Right cardiac atrium (tissue), 5 donors: ENCODE measurements at regions not wholly inside any gene's neighbourhood (a gene's known extent, or its start where the extent isn't known, plus 50 kb on each side); places are given as distances from the start of the nearest gene placed in this dataset.
A peak's percentile ranks its signal among the peaks of the same experiment; 100 is the strongest.

ENCODE experiments used
- ATAC-seq, 2 donors: fragments of 200-7000 bp; cut with Tn5 transposase; one replicate each; pipeline versions ENCODE4 v1.8.0 to v1.9.1; 2020; ENCODE audit warnings: moderate library complexity in 2 of 2, mild to moderate bottlenecking in 1 of 2
- DNase-seq, 3 donors: peaks; one replicate each; pipeline ENCODE4 v3.0.0-alpha.2; 2020
- H3K27ac ChIP-seq: one replicate; pipeline ENCODE4 v1.5.1; 2013; ENCODE audit warnings: mild to moderate bottlenecking, low read length, control low read depth, moderate library complexity
- H3K27me3 ChIP-seq: one replicate; pipeline ENCODE4 v1.6.1; 2013; ENCODE audit not compliant: control insufficient read depth, insufficient read depth
- H3K4me1 ChIP-seq: one replicate; pipeline ENCODE4 v1.6.1; 2013; ENCODE audit warnings: low read length; ENCODE audit not compliant: control insufficient read depth, insufficient read depth
- H3K4me3 ChIP-seq: one replicate; pipeline ENCODE4 v1.5.1; 2013; ENCODE audit warnings: low read length, control low read depth
- H3K9me3 ChIP-seq: one replicate; pipeline ENCODE4 v1.6.1; 2013; ENCODE audit warnings: low read length; ENCODE audit not compliant: control insufficient read depth
- WGBS: extraction: QIAGEN DNeasy Blood & Tissue Kit; methylation state at CpG from one replicate; pipeline ENCODE4 v1.1.7; 2013; 5-methylcytosine and 5-hydroxymethylcytosine counted together
- intact Hi-C, 4 donors: fragments of 100-400 bp; cut with DNase I; formaldehyde crosslinking; loops; one replicate each; pipeline versions ENCODE4 v1.11.0 to v1.14.0; 2022 to 2023
- donor health status: healthy with polysubstance abuse.
- donor health status: DM: no; HTN: yes; CAD: no.
- donor health status: DM: no; HTN: no; CAD: no.
- donor health status: DM: no; HTN: yes; CAD: no; lungs with severe emphysema.
- donor health status: DM: yes; HTN: yes; CAD: no.

GRCh38 chr9:31142456-31142855 lies 1242.0 kb upstream of the ACO1 start:
- Histone ChIP-seq H3K4me1 (no peaks in the 10 kb centered on the region), H3K27ac (no peak overlapping the region), H3K9me3 (no peaks in the 10 kb centered on the region), H3K27me3 (no peaks in the 10 kb centered on the region), H3K4me3 (no peak overlapping the region)
- ATAC-seq, result no peak
- 70% methylated on average over 3 of the region's 3 CpGs for WGBS
- intact Hi-C loops, result loop anchor here in 1 of 4 donors (10.0 kb wide), 1 partner anchor 62 kb away; no protein-coding TSS in a partner anchor
- DNase-seq, result no peak

GRCh38 chr9:31144614-31145013 lies 1239.8 kb upstream of the ACO1 start:
- H3K27ac ChIP-seq, result no peak overlapping the region
- ATAC-seq, result no peak
- H3K27me3 ChIP-seq, result no peaks in the 10 kb centered on the region
- WGBS, result 84% methylated on average over 3 of the region's 3 CpGs
- DNase-seq, result no peak
- intact Hi-C loops, result loop anchor here in 1 of 4 donors (10.0 kb wide), 1 partner anchor 60 kb away; no protein-coding TSS in a partner anchor
- H3K4me1 ChIP-seq, result no peaks in the 10 kb centered on the region
- H3K4me3 ChIP-seq, result no peak overlapping the region
- H3K9me3 ChIP-seq, result no peaks in the 10 kb centered on the region

- H3K4me1 ChIP-seq, result no peaks in the 10 kb centered on the region
- DNase-seq, result no peak
- H3K27ac ChIP-seq, result no peak overlapping the region
- H3K4me3 ChIP-seq, result no peak overlapping the region
- intact Hi-C loops, result loop anchor here in 1 of 4 donors (10.0 kb wide), 1 partner anchor 58 kb away; no protein-coding TSS in a partner anchor
- no peak for ATAC-seq
- 77% methylated on average over 3 of the region's 3 CpGs for WGBS
- H3K9me3 ChIP-seq, result no peaks in the 10 kb centered on the region
- no peaks in the 10 kb centered on the region for H3K27me3 ChIP-seq
Measured at GRCh38 chr9:31146485-31147166, 1237.8 kb upstream of the ACO1 start.

- Histone ChIP-seq H3K4me1 (no peaks in the 10 kb centered on the region), H3K9me3 (no peaks in the 10 kb centered on the region), H3K27me3 (no peaks in the 10 kb centered on the region), H3K4me3 (no peak overlapping the region), H3K27ac (no peak overlapping the region)
- WGBS, result 55% methylated on average over 2 of the region's 2 CpGs
- no peak for DNase-seq
- ATAC-seq, result no peak
- intact Hi-C loops, result no loop called here
Measured at GRCh38 chr9:31153250-31153840, 1231.1 kb upstream of the ACO1 start.

DNA sequence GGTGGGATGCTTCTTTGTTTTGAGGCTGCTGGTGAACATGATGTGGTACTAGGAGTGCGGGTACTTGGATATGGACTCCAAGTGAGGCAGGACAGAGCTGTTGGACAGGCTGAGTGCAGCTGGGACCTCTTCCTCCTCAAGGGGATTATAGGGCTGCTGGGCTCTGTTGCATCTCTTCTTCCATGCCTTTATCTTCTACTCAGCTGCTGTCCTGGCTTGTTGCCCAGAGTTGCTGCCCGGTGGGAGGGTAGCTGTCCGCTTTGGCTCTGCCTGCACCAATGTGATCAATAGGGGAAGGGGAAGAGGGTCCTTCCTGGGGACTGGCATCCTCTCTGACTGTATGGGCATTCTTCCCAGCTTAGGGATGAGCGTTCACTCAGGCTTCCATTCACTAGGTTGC lies 1217.9 kb upstream of the ACO1 start:
- ATAC-seq (no peak), DNase-seq (no peak)
- Histone ChIP-seq H3K4me3 (no peak overlapping the region), H3K27me3 (no peaks in the 10 kb centered on the region), H3K27ac (no peak overlapping the region), H3K4me1 (no peaks in the 10 kb centered on the region), H3K9me3 (no peaks in the 10 kb centered on the region)
- WGBS, result 52% methylated on average over 4 of the region's 4 CpGs
- intact Hi-C loops, result no loop called here

DNA sequence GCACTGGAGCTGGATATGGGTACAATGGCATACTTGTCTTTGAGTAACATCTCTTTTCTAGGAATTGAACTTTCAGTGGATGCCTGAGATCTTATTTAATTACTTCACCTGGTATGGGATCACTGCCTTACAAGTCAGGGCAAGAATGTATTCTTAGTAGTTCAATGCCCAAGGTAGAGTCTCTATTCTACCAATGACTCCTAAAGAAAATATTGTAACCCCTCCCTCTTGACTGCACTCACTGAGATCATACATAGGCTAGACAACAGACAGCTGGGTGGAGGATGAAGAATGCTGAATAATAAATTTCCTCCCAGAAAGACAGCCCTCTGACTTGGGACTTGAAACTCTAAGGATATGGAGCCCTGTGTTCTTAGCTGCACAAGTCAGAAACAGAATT lies 1216.3 kb upstream of the ACO1 start:
- DNase-seq (no peak), ATAC-seq (no peak)
- intact Hi-C loops, result no loop called here
- Histone ChIP-seq H3K4me1 (no peaks in the 10 kb centered on the region), H3K9me3 (no peaks in the 10 kb centered on the region), H3K4me3 (no peak overlapping the region), H3K27me3 (no peaks in the 10 kb centered on the region), H3K27ac (no peak overlapping the region)

- DNase-seq (no peak), ATAC-seq (no peak)
- Histone ChIP-seq H3K4me1 (no peaks in the 10 kb centered on the region), H3K4me3 (no peak overlapping the region), H3K9me3 (no peaks in the 10 kb centered on the region), H3K27ac (no peak overlapping the region), H3K27me3 (no peaks in the 10 kb centered on the region)
- 67% methylated on average over 2 of the region's 2 CpGs for WGBS
- intact Hi-C loops, result no loop called here
Measured at GRCh38 chr9:31174681-31175080, 1209.8 kb upstream of the ACO1 start.

GRCh38 chr9:31183866-31184265 lies 1200.6 kb upstream of the ACO1 start:
- no peak for DNase-seq
- 88% methylated on average over 2 of the region's 2 CpGs for WGBS
- no peaks in the 10 kb centered on the region for H3K4me1 ChIP-seq
- no peaks in the 10 kb centered on the region for H3K9me3 ChIP-seq
- intact Hi-C loops, result no loop called here
- no peak overlapping the region for H3K27ac ChIP-seq
- no peaks in the 10 kb centered on the region for H3K27me3 ChIP-seq
- no peak overlapping the region for H3K4me3 ChIP-seq
- no peak for ATAC-seq

GRCh38 chr9:31185831-31186230 lies 1198.6 kb upstream of the ACO1 start:
- Histone ChIP-seq H3K27me3 (no peaks in the 10 kb centered on the region), H3K27ac (no peak overlapping the region), H3K9me3 (no peaks in the 10 kb centered on the region), H3K4me3 (no peak overlapping the region), H3K4me1 (no peaks in the 10 kb centered on the region)
- DNase-seq, result no peak
- ATAC-seq, result no peak
- intact Hi-C loops, result no loop called here

- no peak overlapping the region for H3K4me3 ChIP-seq
- no peaks in the 10 kb centered on the region for H3K27me3 ChIP-seq
- no peaks in the 10 kb centered on the region for H3K9me3 ChIP-seq
- intact Hi-C loops, result no loop called here
- no peaks in the 10 kb centered on the region for H3K4me1 ChIP-seq
- no peak overlapping the region for H3K27ac ChIP-seq
- ATAC-seq, result no peak
- 30% methylated on average over 1 of the region's 1 CpG for WGBS
- DNase-seq, result no peak
Measured at GRCh38 chr9:31188496-31188895, 1195.9 kb upstream of the ACO1 start.

GRCh38 chr9:31210978-31211570 lies 1173.4 kb upstream of the ACO1 start:
- WGBS, result 67% methylated on average over 9 of the region's 9 CpGs
- H3K9me3 ChIP-seq, result no peaks in the 10 kb centered on the region
- ATAC-seq, result no peak
- H3K27me3 ChIP-seq, result no peaks in the 10 kb centered on the region
- H3K27ac ChIP-seq, result no peak overlapping the region
- no peaks in the 10 kb centered on the region for H3K4me1 ChIP-seq
- intact Hi-C loops, result no loop called here
- H3K4me3 ChIP-seq, result no peak overlapping the region
- peak in 2 of 3 donors; percentile 39 to 46 for DNase-seq
